Trophoblast cell (in vitro differentiated cells and primary cell): ENCODE measurements at regions not wholly inside any gene's neighbourhood (a gene's known extent, or its start where the extent isn't known, plus 50 kb on each side); places are given as distances from the start of the nearest gene placed in this dataset.

Experiments used
- DNase-seq, 2 donors: peaks; one replicate each; pipeline ENCODE4 v3.0.0-alpha.2; 2016
- H2AFZ ChIP-seq: 2 replicates; pipeline ENCODE4 v1.6.1; 2013; ENCODE audit warnings: low read length, moderate library complexity, mild to moderate bottlenecking; ENCODE audit not compliant: insufficient read depth, poor library complexity
- H2AK5ac ChIP-seq: 2 replicates; pipeline ENCODE4 v1.6.1; 2013; ENCODE audit warnings: mild to moderate bottlenecking, low read length
- H2BK120ac ChIP-seq: 2 replicates; pipeline ENCODE4 v1.6.1; 2013; ENCODE audit warnings: low read length, mild to moderate bottlenecking, moderate library complexity; ENCODE audit not compliant: insufficient read depth, poor library complexity
- H2BK12ac ChIP-seq: 2 replicates; pipeline ENCODE4 v1.6.1; 2013; ENCODE audit warnings: mild to moderate bottlenecking, low read length, moderate library complexity
- H2BK5ac ChIP-seq: 2 replicates; pipeline ENCODE4 v1.6.1; 2013; ENCODE audit warnings: low read length, low read depth, moderate library complexity, mild to moderate bottlenecking; ENCODE audit not compliant: poor library complexity
- H3K14ac ChIP-seq: 2 replicates; pipeline ENCODE4 v1.6.1; 2013; ENCODE audit warnings: mild to moderate bottlenecking, low read length
- H3K18ac ChIP-seq: 2 replicates; pipeline ENCODE4 v1.6.1; 2013; ENCODE audit warnings: mild to moderate bottlenecking, low read length
- H3K23ac ChIP-seq: 2 replicates; pipeline ENCODE4 v1.6.1; 2013; ENCODE audit warnings: low read length
- H3K27ac ChIP-seq: 2 replicates; pipeline ENCODE4 v1.5.1; 2013; ENCODE audit warnings: low read depth, mild to moderate bottlenecking, inconsistent platforms, low read length, moderate library complexity
- H3K27me3 ChIP-seq: 2 replicates; pipeline ENCODE4 v1.6.1; 2013; ENCODE audit warnings: inconsistent platforms, mild to moderate bottlenecking, low read length, moderate library complexity; ENCODE audit not compliant: insufficient read depth
- H3K36me3 ChIP-seq, 2 experiments: 1 replicate in 1 of 2; 2 replicates in 1 of 2; pipeline ENCODE4 v1.6.1; 2013; ENCODE audit warnings: low read length in 2 of 2, mild to moderate bottlenecking in 2 of 2, moderate library complexity in 1 of 2; ENCODE audit not compliant: insufficient read depth in 2 of 2, control insufficient read depth in 1 of 2
- H3K4ac ChIP-seq: 2 replicates; pipeline ENCODE4 v1.6.1; 2013; ENCODE audit warnings: low read depth, mild to moderate bottlenecking, low read length, moderate library complexity
- H3K4me1 ChIP-seq, 2 experiments: 1 replicate in 1 of 2; 2 replicates in 1 of 2; pipeline ENCODE4 v1.6.1; 2013; ENCODE audit warnings: low read length in 2 of 2, mild to moderate bottlenecking in 2 of 2, moderate library complexity in 1 of 2; ENCODE audit not compliant: insufficient read depth in 2 of 2, control insufficient read depth in 1 of 2
- H3K4me2 ChIP-seq: 2 replicates; pipeline ENCODE4 v1.6.1; 2013; ENCODE audit warnings: inconsistent platforms, mild to moderate bottlenecking, low read length, moderate library complexity
- H3K4me3 ChIP-seq: 2 replicates; pipeline ENCODE4 v1.5.1; 2013; ENCODE audit warnings: mild to moderate bottlenecking, low read depth, low read length, inconsistent platforms
- H3K79me1 ChIP-seq: one replicate; pipeline ENCODE4 v1.6.1; 2013; ENCODE audit warnings: low read length
- H3K79me2 ChIP-seq: 2 replicates; pipeline ENCODE4 v1.6.1; 2013; ENCODE audit warnings: low read length, mild to moderate bottlenecking; ENCODE audit not compliant: control insufficient read depth, insufficient read depth, poor library complexity
- H3K9ac ChIP-seq: 2 replicates; pipeline ENCODE4 v1.6.1; 2013; ENCODE audit warnings: mild to moderate bottlenecking, low read length
- H3K9me3 ChIP-seq: 2 replicates; pipeline ENCODE4 v1.6.1; 2013; ENCODE audit warnings: low read depth, mild to moderate bottlenecking, control low read depth, inconsistent platforms, low read length; ENCODE audit not compliant: insufficient read depth
- H4K12ac ChIP-seq: 2 replicates; pipeline ENCODE4 v1.6.1; 2013; ENCODE audit warnings: low read depth, mild to moderate bottlenecking, low read length, moderate library complexity
- H4K8ac ChIP-seq: 2 replicates; pipeline ENCODE4 v1.6.1; 2013; ENCODE audit warnings: low read depth, mild to moderate bottlenecking, low read length, moderate library complexity
- H4K91ac ChIP-seq: one replicate; pipeline ENCODE4 v1.6.1; 2013; ENCODE audit warnings: low read depth, mild to moderate bottlenecking, low read length, moderate library complexity
- WGBS: extraction: QIAGEN DNeasy Blood & Tissue Kit; methylation state at CpG from one replicate; pipeline ENCODE4 v1.1.7; 2013; ENCODE audit warnings: missing lambda C conversion rate; ENCODE audit not compliant: insufficient read length, insufficient coverage; ENCODE audit errors: extremely low coverage; 5-methylcytosine and 5-hydroxymethylcytosine counted together

DNA sequence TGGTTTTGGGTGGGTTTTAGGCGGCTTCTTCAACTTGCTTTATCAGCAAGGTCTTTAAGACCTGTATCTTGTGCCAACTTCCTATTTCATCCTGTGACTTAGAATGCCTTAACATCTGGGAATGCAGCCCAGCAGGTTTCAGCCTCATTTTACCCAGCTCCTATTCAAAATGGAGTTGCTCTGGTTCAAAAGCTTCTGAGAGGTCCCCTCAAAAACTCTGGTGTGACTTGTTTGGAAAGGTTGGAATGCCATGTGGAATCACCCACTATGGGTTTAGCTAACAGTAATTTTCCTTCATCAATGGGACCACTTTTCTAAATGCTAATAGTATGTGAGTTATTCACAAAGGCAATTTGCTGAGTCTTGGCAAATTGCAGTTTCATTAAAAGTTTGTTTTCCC is 509.4 kb upstream of the SMIM21 start:
- Histone ChIP-seq H3K23ac (no peak overlapping the region), H3K79me2 (no peaks in the 10 kb centered on the region), H4K12ac (no peak overlapping the region), H4K91ac (no peak overlapping the region), H4K8ac (no peak overlapping the region), H3K4ac (no peak overlapping the region), H3K4me2 (no peak overlapping the region), H3K14ac (no peak overlapping the region), H3K4me1 (no peaks in the 10 kb centered on the region), H3K4me3 (no peak overlapping the region), H3K9me3 (peaks cover 1% of the 10 kb centered on the region), H2AK5ac (no peak overlapping the region), H3K36me3 (no peaks in the 10 kb centered on the region), H3K27ac (no peak overlapping the region), H2BK5ac (no peak overlapping the region), H3K27me3 (no peaks in the 10 kb centered on the region), H2BK120ac (no peak overlapping the region), H2BK12ac (no peak overlapping the region), H3K9ac (no peak overlapping the region), H2AFZ (no peak overlapping the region), H3K18ac (no peak overlapping the region), H3K79me1 (no peaks in the 10 kb centered on the region)
- DNase-seq, result no peak
- WGBS, result no CpG with 5 or more reads among the region's 1 CpG

DNA sequence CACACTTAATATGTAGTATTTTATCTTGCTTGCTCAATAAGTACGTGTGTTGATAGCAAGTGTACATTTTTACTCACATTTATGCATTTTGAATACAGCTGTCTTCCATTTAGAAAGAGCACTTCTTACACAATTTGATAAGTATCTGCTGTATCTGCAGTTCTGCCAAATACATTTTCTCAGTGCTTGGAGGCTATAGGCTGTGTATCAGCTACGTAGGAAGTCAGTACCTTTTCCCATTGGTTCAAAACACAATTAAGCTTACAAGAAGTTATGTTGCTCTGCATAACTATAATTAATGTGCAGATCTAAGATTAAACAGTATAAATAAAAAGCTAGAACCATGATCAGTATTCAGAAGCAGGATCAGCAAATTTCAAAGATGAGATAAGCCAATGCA is 503.6 kb upstream of the SMIM21 start:
- Histone ChIP-seq H4K8ac (no peak overlapping the region), H3K79me2 (no peaks in the 10 kb centered on the region), H3K4me3 (no peak overlapping the region), H3K4me1 (no peaks in the 10 kb centered on the region), H3K27ac (no peak overlapping the region), H2BK5ac (no peak overlapping the region), H2AFZ (no peak overlapping the region), H4K91ac (no peak overlapping the region), H3K4ac (no peak overlapping the region), H4K12ac (no peak overlapping the region), H3K14ac (no peak overlapping the region), H3K27me3 (no peaks in the 10 kb centered on the region), H2BK120ac (no peak overlapping the region), H3K23ac (no peak overlapping the region), H3K79me1 (no peaks in the 10 kb centered on the region), H3K9ac (no peak overlapping the region), H3K9me3 (no peaks in the 10 kb centered on the region), H3K4me2 (no peak overlapping the region), H3K36me3 (no peaks in the 10 kb centered on the region), H2BK12ac (no peak overlapping the region), H2AK5ac (no peak overlapping the region), H3K18ac (no peak overlapping the region)
- WGBS, result no CpG with 5 or more reads among the region's 2 CpGs
- peak in 1 of 2 donors; percentile 3 for DNase-seq

DNA sequence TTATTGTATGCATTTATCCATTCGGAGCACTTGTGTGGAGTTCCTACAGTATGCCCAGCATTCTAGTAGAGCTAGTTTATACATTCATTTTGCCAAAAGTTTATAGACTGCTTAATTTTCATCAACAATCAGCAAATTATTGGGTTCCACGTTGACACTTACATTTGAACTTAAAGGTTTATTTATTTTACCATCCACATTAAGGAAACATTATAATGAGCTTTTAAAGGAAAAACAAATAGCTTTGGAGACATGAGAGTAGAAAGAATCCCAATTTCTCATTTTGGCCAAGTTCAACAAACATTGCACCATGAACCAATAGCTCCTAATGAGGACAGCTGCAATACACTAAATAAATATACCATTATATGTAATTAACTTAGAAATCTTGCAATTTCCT is 501.2 kb upstream of the SMIM21 start:
- Histone ChIP-seq H3K79me1 (no peaks in the 10 kb centered on the region), H3K27me3 (no peaks in the 10 kb centered on the region), H4K91ac (no peak overlapping the region), H4K8ac (no peak overlapping the region), H3K18ac (no peak overlapping the region), H3K14ac (no peak overlapping the region), H3K4ac (no peak overlapping the region), H3K27ac (no peak overlapping the region), H4K12ac (no peak overlapping the region), H2AK5ac (no peak overlapping the region), H3K4me2 (no peak overlapping the region), H3K4me3 (no peak overlapping the region), H2AFZ (no peak overlapping the region), H3K79me2 (no peaks in the 10 kb centered on the region), H3K36me3 (no peaks in the 10 kb centered on the region), H3K4me1 (no peaks in the 10 kb centered on the region), H3K9ac (no peak overlapping the region), H3K9me3 (no peaks in the 10 kb centered on the region), H3K23ac (no peak overlapping the region), H2BK5ac (no peak overlapping the region), H2BK120ac (no peak overlapping the region), H2BK12ac (no peak overlapping the region)
- no peak for DNase-seq
- no CpG with 5 or more reads among the region's 2 CpGs for WGBS

DNA sequence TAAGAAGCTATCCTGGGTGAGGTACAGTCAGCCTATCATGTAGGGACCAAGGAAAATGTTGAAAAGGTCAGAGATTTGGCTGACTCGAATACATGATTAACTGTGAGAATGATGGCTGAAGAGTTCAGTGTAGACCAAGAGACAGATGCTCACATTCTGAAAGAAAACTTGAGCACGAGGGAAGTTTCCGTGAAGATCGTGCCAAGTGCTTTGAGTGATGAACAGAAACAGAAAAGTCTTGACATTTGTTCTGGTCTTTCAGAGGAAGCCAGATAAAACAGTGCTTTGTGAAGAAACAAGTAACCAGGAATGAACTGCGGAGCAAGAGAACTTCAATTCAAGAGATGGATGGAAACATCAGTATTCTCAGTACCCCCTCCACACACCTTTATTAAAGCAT is 500.3 kb upstream of the SMIM21 start:
- Histone ChIP-seq H3K18ac (no peak overlapping the region), H3K23ac (no peak overlapping the region), H2BK12ac (no peak overlapping the region), H3K79me1 (no peaks in the 10 kb centered on the region), H3K36me3 (no peaks in the 10 kb centered on the region), H3K4me2 (no peak overlapping the region), H3K4me1 (no peaks in the 10 kb centered on the region), H4K12ac (no peak overlapping the region), H3K79me2 (no peaks in the 10 kb centered on the region), H2AK5ac (no peak overlapping the region), H4K8ac (no peak overlapping the region), H4K91ac (no peak overlapping the region), H2BK120ac (no peak overlapping the region), H3K27me3 (no peaks in the 10 kb centered on the region), H2AFZ (no peak overlapping the region), H3K14ac (no peak overlapping the region), H3K9ac (no peak overlapping the region), H3K9me3 (no peaks in the 10 kb centered on the region), H3K4ac (no peak overlapping the region), H3K4me3 (no peak overlapping the region), H2BK5ac (no peak overlapping the region), H3K27ac (no peak overlapping the region)
- no peak for DNase-seq
- no CpG with 5 or more reads among the region's 5 CpGs for WGBS
